ENCODE measurements at regions not wholly inside any gene's neighbourhood (a gene's known extent, or its start where the extent isn't known, plus 50 kb on each side); places are given as distances from the start of the nearest gene placed in this dataset.
"Not testable (repeated sequence)": the region's sequence is repeated elsewhere in the genome, so short reads cannot be mapped to it uniquely, and the experiment has no call there.

DNA sequence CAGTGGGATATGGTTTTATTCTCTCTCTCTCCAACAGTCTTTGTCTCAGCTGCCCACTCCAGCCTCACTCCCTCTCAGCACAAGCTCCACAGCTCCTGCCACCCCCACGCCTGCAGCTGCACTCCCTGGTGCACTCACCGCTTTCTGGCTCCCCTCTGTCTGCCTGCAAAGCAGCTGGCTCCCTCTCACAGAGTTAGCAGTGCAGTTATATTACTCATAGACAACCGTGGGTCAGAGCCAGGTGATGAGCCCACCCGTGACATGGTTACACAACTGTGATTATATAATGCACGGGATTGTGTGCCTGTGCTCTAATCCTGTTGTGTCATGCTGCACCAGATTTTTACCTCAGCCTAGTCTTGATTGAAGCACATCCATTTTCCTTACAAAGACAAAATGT, 276.9 kb upstream of the CHAC2 start:
- peak; percentile 26 for DNase-seq (ENCODE audit: low read depth)

DNA sequence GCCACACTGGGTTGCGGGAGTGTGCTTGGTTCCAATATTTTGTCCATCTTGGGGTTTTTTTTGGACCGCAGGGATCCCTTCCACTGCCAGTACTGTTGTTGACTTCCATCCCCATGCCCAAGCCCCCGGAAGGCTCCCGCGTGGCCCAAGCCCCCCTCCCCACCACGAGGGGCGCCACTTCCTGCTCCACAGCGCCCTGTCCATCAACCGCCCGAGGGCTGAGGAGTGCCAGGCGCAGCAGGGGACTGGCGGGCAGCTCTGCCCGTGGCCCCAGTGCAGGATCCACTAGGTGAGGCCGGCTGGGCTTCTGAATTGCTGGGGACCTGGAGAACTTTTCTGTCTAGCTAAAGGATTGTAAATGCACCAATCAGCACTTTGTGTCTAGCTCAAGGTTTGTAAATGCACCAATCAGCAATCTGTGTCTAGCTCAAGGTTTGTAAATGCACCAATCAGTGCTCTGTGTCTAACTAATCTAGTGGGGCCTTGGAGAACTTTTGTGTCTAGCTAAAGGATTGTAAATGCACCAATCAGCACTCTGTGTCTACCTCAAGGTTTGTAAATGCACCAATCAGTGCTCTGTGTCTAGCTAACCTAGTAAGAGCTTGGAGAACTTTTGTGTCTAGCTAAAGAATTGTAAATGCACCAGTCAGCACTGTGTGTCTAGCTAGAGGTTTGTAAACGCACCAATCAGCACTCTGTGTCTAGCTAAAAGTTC, 281.3 kb upstream of the CHAC2 start:
- not testable (repeated sequence) for DNase-seq (ENCODE audit: low read depth)

DNA sequence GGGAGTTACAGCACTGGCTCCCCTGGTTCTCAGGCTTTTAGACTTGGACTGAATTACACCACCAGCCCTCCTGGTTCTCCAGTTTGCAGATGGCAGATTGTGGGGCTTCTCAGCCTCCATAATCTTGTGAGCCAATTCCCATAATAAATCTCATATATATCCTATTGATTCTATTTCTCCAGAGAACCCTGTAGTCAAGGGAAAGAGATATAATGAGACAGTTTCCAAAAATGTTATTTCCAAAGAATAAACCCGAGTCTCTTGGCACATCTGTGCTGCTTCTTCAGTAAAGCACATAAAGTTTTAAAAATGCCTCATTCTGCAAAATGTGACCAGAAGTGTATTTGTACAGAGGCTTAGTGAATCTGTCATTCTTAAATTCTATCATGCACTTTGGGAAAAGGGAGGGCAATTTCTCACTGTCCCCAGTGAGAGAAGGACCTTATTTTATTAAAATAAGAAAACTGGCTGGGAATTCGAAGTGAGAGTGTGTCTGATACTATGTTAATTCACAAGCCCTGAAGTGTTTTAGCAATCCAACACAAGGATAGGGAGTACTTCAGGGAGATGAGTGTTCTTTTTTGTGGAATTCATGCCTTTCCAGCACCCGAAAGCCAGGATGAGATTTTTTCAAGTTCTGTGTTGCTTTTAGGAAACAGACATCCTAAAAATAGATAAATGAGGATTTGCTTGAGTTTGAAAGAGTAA, 282.4 kb upstream of the CHAC2 start:
- no peak for DNase-seq (ENCODE audit: low read depth)

DNA sequence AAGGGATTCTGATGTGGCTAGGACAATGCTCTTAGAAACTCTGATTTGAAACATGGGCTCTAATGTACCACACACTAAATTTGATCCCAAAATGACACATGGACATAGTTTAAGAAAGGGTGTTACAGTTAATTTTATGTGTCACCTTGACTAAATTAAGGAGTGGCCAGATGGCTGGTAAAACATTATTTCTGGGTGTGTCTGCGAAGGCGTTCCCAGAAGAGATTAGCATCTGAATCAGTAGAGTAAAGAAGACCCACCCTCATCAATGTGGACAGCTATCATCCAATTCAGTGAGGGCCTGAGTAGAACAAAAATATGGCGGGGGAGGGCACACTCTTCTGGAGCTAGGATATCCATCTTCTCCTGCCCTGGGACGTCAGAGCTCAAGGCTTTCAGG, 283.1 kb upstream of the CHAC2 start:
- DNase-seq (ENCODE audit: low read depth) = no peak

DNA sequence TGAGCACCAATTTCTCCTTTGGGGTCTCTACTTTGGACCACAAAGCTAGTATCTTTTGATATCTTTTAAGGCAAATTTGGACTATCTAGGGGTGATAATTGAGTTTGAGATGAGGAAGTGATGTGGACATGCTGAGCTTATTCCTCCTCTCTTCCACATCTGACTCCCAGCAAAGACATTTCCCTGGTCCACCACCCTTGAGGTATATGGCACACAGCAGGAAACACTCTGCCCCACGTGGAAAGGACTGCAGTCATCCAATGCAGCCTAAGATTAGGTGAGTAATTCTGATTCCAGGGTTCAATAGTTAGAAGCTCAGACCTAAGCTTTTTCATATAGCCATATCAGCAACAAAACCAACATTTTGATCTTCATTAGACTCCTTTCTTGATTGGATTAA, 290.1 kb upstream of the CHAC2 start:
- DNase-seq (ENCODE audit: low read depth) = no peak

DNA sequence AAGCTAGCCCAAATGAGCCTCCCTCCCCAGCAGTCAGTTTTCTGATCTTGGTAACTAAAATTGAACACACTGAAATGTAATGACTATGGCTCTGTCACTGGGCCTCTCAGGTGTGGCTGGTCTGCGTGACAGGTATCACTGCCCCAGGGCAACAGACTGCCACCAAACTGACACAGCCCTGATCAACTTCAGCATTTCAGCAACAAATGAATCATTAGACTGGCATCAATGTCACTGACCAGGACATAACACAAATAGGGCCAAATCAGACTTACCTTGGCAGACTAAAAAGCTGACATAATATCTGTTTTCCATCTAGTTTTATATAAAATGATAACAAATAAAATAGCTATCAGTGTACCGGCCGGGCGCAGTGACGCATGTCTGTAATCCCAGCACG, 290.8 kb upstream of the CHAC2 start:
- no peak for DNase-seq (ENCODE audit: low read depth)

DNA sequence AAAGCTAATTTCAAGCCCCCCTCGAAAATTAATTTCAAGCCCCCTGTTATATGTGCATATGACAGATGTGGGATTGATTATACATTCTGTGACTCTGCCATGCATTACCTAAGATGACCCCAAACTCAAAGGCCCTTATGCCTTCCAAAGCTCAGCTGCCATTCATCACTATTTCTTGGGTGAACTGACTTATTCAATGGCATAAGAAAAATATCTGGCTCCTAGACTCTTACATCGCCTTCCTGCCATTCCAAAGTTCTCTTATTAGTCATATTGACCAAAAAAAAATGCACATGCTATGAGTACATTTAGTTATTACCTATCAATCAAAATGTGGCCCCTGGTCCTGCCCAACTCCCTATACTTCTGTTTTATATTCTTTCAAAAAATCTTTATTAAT, 291.8 kb upstream of the CHAC2 start:
- no peak for DNase-seq (ENCODE audit: low read depth)

DNA sequence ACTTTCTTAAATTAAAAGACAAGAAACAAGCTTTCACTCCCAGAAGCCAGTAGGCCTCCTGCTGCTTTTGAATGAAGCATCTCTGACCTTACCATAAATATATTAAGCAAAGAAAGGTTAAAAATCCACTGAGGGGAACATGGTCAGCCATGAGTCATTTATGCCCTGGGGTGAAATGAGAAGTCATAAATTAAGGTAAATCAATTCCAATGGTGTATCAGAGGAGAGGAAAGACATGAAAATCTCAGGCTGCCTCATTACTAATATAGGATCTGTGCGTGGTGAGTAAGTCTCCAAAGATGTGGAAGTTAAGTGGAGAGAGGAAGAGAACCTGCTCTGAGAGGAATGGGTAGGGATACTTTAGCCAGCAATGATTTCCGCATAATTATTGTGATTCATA, 292.3 kb upstream of the CHAC2 start:
- no peak for DNase-seq (ENCODE audit: low read depth)

DNA sequence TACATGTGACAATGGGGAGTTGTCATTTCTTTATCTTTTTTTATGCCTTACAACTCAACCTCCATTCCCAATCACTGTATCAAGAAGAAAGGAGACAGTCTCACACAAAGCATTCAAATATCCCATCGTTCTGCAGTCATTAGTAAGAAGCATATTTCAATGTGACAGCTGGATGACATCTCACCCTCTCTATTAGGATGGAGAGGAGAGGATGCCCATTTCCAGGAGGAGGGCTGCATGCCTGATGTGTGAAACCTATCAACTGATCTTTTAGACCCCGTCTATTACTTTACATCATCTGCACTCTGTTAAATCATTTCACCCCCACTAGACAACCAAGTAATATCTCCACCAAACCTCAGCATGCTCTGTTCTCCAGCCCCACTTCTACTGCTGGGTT, 292.7 kb upstream of the CHAC2 start:
- DNase-seq (ENCODE audit: low read depth) = no peak

DNA sequence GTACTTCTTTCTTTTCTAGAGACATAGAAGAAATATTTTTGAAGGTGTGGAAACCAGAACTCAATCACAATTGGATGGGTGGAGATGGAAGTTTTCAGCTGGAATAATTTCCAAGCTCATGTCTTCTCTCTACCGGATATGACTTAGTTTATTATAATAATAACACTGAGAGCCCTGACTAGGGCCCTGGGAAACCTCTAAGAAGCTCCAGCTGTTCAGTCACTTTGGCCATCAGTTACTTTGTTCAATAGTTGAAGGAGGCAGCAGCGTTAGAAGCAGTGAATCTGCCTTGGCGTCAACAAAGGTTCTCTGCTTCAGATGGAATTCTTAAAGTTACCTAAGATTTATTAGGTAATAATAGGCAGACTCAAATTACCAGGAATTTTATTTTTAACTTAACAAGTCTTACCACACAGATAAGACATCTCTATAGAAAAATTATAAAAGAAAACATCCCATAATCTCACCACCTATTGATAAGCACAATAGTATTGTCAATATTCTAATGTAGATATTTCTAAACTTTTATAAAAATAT, 293.8 kb upstream of the CHAC2 start:
- DNase-seq (ENCODE audit: low read depth) = no peak

DNA sequence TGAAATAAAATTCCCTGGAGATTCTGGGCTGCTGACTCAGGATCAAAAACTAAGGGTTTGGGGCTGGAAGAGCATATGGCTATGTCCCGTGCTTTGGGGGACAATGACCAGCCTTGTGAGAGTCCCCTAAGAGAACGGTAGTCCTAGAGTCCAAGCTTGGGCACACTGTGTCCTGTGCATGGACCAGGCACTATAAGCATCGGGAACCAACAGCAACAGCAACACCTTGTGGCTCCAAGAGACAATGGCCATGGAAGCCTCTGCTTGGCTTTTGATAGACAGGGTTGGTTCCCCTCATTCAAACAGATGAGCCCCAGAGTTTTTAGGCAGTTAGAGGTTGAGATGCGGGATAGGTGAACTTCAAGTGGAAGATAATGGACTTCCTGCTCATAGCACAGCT, 294.4 kb upstream of the CHAC2 start:
- no peak for DNase-seq (ENCODE audit: low read depth)

DNA sequence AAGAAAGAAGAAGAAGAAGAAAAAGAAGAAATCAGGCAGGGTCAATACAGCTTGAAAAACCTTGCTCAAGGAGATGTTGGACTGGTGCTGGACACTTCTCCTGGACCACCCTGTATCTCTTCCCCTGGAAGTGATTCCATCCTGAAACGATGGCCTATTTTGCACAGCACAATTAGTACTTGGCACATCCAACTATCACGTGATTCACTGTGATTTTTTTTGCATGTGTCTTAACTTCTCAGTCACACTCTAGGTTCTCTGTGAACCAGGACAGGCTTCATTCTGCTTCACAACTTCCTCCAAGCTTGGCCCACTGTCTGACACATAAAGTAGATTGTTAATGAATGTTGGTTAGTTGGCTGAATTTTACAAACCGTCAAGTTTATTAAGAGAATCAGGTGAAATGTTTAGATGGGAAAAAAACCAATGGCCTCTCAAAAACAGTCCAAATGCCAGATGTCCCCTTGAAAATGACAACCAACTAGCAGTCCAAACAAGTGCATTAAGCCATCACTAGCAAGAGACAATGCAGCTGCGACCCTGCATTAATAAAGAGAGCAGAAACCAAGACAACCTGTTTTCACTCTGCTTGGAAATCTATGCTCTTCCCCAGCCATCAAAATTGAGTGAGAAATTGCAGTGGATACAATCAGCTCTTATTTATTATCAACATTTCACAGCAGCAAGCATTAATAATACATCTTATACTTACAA, 300.0 kb upstream of the CHAC2 start:
- no peak for DNase-seq (ENCODE audit: low read depth)

DNA sequence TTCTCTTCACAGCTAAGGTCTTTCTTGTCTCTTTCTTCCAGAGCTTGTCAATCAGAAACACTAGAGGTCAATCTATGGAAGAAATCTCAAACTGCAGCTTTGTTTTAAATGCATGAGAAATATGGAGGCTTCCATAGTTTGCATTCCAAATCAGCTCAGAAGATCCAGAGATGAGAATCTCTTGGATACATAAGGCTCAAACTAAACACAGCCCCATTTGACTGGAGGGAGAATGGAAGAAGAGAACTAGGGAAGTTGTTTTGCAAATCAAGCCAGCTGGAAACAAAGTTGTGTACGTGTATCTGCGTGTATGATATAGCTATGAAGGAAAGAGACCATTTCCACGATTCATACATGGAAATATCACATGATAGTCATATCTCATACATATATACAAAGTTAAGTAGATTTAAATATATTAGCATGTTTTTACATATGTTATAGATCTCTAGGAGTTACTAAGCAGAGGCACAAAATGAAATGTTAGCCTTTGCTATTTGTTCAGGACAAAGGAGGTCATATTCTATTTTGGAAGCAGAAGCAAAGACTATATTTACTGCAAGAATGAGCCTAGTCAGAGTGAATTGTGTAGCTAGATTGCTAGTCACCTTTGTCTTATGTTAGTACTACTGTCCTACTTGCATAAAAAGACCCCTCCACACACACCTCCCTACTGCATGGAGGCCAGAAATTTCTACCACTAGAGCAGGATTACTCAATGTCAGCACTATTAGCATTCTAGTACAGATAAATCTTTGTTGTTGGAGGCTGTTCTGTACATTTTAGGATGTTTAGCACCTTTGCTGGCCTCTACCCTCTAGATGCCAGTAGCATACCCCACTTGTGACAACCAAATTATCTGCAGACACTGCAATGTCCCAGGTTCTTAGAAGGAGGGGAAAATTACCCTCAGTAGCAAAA, 303.5 kb upstream of the CHAC2 start:
- DNase-seq (ENCODE audit: low read depth) = no peak

DNA sequence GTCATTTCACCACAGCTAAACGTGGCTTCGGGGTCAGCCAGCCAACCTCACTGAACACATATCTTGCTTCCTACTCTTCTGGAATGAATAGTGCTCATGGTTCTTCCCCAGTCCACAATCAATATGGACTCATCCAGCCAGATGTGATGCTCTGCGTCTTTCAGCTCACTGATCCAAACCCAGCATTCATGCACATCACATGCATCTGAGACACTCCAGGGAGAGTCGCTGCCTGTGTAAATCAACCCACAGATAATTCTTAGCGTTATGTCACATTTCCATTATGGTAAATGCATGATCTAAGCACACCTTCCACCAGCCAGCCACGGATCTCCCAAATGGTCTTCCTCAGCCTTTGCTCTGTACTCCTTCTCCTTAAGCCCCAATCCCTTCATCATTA, 306.7 kb upstream of the CHAC2 start:
- no peak for DNase-seq (ENCODE audit: low read depth)

DNA sequence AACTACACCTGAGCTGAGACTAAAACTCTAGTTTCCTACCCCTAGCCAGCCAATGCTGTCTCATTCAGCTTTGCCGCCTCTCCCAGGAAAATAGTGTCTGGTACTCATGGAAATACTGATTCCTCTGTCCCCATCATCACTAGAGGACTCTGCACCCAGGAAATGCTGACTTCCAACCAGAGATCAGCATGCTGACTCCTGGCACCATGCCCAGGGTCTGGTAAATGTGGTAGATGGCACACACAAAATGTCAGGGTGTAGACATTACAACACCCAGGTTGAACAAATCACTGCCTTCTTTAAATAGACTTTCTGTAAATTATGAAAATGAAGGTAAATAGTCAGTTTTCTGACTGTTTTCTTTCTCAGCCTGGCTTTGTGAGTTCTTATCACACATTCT, 307.3 kb upstream of the CHAC2 start:
- DNase-seq (ENCODE audit: low read depth) = no peak

DNA sequence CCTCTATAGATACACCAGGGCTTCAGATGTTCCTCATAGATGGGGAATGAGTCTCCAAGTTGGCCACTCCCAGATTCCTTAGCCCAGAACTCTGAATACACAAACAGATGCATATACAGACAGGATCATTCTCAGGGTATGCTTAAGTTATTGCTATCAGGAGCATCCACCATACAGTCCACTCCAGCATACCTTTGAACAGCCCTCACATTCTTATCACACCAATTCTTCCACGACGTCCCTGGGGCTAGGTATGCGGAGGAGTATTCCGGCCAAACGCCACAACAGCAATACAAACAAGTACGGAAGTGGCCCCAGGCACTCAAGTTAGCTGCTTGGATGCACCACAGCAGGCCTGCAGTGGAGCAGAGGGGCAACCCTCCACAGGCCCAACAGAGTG, 312.5 kb upstream of the CHAC2 start:
- no peak for DNase-seq (ENCODE audit: low read depth)

DNA sequence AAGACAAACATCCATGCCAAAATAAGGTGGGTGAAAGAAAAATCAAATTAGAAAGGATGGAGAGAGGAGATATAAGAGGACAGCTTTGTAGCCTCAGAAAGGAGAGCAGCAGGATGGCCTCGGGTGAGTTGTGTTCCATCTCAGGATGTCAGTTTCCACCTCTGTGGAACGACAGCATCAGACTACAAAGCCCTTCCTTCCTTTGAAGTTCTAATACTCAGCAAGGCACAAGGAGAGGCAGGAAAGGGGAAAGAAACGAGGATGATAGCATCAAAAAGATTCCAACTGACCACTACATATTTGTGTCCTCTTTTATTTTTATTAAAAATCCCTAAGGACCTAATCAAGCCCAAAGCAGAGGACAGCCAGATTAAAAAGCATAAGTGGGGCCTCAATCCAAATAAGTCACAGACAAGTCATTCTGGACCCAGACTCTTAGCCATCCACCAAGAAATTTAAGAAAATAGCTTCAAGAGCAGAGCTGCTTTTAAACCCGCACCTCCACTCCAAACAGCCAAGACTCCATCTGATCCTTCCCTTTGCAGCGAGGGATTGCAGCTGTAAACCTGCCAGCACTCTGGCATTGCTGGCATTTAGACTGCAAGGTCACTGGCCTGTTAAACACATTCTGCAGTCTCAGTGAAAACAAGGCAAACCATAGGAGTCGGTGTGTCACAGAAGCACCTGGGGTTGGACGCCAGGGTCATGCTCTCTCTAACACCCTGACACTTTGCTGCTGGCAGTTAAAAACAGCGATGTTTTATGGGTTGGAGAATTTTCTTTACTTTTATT, 314.5 kb upstream of the CHAC2 start:
- DNase-seq (ENCODE audit: low read depth) = no peak

DNA sequence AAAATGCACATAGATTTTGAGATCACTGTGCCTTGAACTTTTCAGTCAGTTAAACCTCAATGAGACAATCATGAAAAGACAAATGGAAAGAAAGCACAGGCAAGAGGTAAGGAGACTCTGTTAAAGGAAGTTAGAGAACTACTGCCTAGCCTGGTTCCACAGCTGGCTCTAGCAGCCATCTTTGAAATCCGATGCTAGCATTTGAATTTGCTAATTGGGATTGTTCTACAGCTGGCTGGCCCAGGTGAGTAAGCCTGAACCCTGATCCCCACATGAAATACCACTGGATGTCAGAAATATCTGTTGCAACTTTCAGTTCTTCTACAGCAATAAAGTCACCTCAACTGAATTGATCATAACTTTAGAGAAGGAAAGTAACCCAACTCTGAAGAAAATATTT, 315.2 kb upstream of the CHAC2 start:
- no peak for DNase-seq (ENCODE audit: low read depth)

DNA sequence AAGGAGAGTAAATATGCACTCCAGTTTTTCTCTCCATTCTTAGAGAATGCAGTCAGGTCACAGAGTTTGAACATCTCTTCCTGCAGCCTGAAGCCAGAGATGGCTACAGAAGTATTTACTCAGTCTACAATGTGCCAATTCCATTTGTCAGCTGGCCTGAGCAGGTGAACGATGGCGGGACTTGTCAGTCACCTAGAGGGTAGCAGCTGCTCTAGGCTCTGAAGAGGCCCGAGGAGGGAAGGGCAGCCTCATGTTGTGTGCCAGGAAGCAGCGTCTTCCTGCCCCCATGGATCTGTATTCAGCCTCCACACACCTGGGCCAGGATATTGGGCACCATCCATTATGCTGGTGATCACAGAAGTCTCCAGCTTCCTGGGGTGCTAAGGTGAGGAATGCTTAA, 316.7 kb upstream of the CHAC2 start:
- DNase-seq (ENCODE audit: low read depth) = no peak

DNA sequence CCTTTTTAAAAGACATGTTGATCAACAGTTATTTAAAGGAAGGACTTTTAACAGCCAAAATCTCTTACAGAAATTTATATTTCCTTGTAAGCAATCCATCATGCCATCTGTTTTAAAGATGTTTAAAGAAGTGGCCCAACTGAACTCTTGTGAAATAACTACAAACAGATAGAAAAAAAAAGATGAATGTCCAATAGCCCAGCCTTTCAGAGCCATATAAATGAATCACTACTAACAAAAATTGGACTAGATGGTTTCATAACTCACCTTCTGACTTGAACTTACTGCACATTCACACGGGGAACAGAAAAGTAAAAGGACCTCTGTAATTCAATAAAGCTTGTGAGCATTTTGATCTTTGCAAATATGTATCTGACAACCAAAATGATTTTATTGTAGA, 319.0 kb upstream of the CHAC2 start:
- no peak for DNase-seq (ENCODE audit: low read depth)

DNA sequence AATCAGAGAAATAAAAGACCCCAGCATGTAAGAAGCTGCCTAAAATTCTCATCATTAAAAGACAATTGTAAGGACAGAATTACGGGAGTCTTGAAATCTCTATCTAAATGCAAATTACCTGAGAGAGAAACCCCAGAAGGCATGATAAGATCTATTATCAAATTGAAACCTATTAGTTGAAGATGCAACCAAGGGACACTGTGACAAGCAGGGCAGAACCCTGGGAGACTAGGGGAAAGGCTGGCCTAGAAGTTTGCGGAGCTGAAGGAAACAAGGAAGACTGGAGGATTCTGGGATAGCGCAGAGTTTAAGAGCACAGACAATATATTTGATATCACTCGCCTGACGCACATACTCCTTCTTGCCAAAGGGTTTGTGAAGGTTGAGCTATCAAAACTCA, 319.5 kb upstream of the CHAC2 start:
- no peak for DNase-seq (ENCODE audit: low read depth)

All from non-pigmented ciliary epithelial cell (primary cell).